Panc1 (cell line): ENCODE measurements at regions not wholly inside any gene's neighbourhood (a gene's known extent, or its start where the extent isn't known, plus 50 kb on each side); places are given as distances from the start of the nearest gene placed in this dataset.

Source experiments
- ATAC-seq: fragments of 200-7000 bp; cut with Tn5 transposase; 2 replicates; pipeline ENCODE4 v1.9.1; 2020; ENCODE audit warnings: mild to moderate bottlenecking, moderate library complexity
- BruUV-seq: library from RNA; stranded (reverse); fragments of 400-500 nt; replicated peaks from 2 replicates; lab custom pipeline; 2021; lab: Mats Ljungman, UMichigan
- CTCF ChIA-PET: fragments of 300-600 bp; sonication (Branson Sonifier 250); formaldehyde crosslinking; loops from one replicate; lab custom pipeline; 2022; ENCODE audit warnings: antibody characterized with exemption; lab: Charles Lee
- POLR2A ChIA-PET: fragments of 300-600 bp; sonication (Branson Sonifier 250); formaldehyde crosslinking; loops from one replicate; lab custom pipeline; 2022; ENCODE audit warnings: antibody characterized with exemption; lab: Charles Lee
- DNase-seq: peaks from one replicate; pipeline ENCODE4 v3.0.0-alpha.2; 2010; ENCODE audit warnings: low read depth, low spot score
- H3K27ac ChIP-seq: 2 replicates; pipeline ENCODE4 v1.5.1; 2011; ENCODE audit warnings: mild to moderate bottlenecking, low read length, inconsistent platforms
- H3K27me3 ChIP-seq: fragments of 200-500 bp; sonication (Bioruptor generic); 2 replicates; pipeline ENCODE4 v1.6.0; 2014; ENCODE audit warnings: low read length, inconsistent platforms; ENCODE audit not compliant: control insufficient read depth, insufficient read depth
- H3K36me3 ChIP-seq: fragments of 200-500 bp; sonication (Bioruptor generic); 2 replicates; pipeline ENCODE4 v1.5.1; 2014; ENCODE audit warnings: inconsistent platforms, mild to moderate bottlenecking, low read length, moderate library complexity; ENCODE audit not compliant: control insufficient read depth, insufficient read depth
- H3K4me1 ChIP-seq: 2 replicates; pipeline ENCODE4 v1.5.1; 2011; ENCODE audit warnings: inconsistent platforms, mild to moderate bottlenecking, low read length, moderate library complexity; ENCODE audit not compliant: control insufficient read depth, insufficient read depth
- H3K4me3 ChIP-seq, 2 experiments: 2 replicates each; pipeline ENCODE4 v1.5.1; 2011 to 2012; ENCODE audit warnings: low read depth in 2 of 2, low read length in 2 of 2, mild to moderate bottlenecking in 2 of 2, inconsistent platforms in 1 of 2, moderate library complexity in 1 of 2
- H3K9me3 ChIP-seq: fragments of 200-500 bp; sonication (Bioruptor generic); 2 replicates; pipeline ENCODE4 v1.5.1; 2014; ENCODE audit warnings: low read depth, mild to moderate bottlenecking, inconsistent platforms, low read length, moderate library complexity; ENCODE audit not compliant: control insufficient read depth, insufficient read depth
- CTCF ChIP-seq: fragments of 450-650 bp; IDR thresholded peaks from 2 replicates; pipeline ENCODE4 v1.5.1; 2017; ENCODE audit warnings: mild to moderate bottlenecking
- POLR2AphosphoS5 ChIP-seq: IDR thresholded peaks from 2 replicates; pipeline ENCODE4 v1.6.1; 2012; ENCODE audit warnings: mild to moderate bottlenecking, low read depth, low read length, moderate library complexity
- REST ChIP-seq, 2 experiments: IDR thresholded peaks; 2 replicates each; pipeline ENCODE4 v1.6.1; 2011 to 2012; ENCODE audit warnings: low read depth in 2 of 2, control low read depth in 1 of 2, low read length in 1 of 2, mild to moderate bottlenecking in 1 of 2, moderate library complexity in 1 of 2; ENCODE audit not compliant: insufficient read depth in 1 of 2
- SIN3A ChIP-seq: IDR thresholded peaks from 2 replicates; pipeline ENCODE4 v1.6.1; 2012; ENCODE audit warnings: low read depth, mild to moderate bottlenecking, low read length, moderate library complexity, borderline replicate concordance; ENCODE audit not compliant: insufficient read depth
- TCF7L2 ChIP-seq: IDR thresholded peaks from 2 replicates; pipeline ENCODE4 v1.6.1; 2011; ENCODE audit warnings: mild to moderate bottlenecking, low read depth, low read length, inconsistent platforms
- in situ Hi-C: cut with HindIII; loops from 2 replicates; pipeline ENCODE4 v1.10.0; 2016; ENCODE audit warnings: low sequenced_read_pairs, low pct_unique_long_range_greater_than_20kb
- intact Hi-C: fragments of 100-400 bp; cut with micrococcal nuclease; formaldehyde crosslinking; loops from one replicate; pipeline ENCODE4 v1.10.0; 2022; ENCODE audit not compliant: unreplicated experiment

GRCh38 chr5:175328687-175329086 lies 115.3 kb downstream of the DRD1 start:
- in situ Hi-C loops (no loop called here), intact Hi-C loops (no loop called here)
- Histone ChIP-seq H3K9me3 (no peaks in the 10 kb centered on the region), H3K4me3 (no peak overlapping the region), H3K27ac (no peak overlapping the region), H3K36me3 (no peaks in the 10 kb centered on the region), H3K4me1 (no peaks in the 10 kb centered on the region), H3K27me3 (no peaks in the 10 kb centered on the region)
- ATAC-seq (no peak), DNase-seq (no peak)
- ChIA-PET POLR2A (no interaction called here), CTCF (no interaction called here)
- no TSS peak for BruUV-seq
- TF ChIP-seq CTCF (no peak), SIN3A (no peak), REST (IDR thresholded peaks at IDR 0.05; ENCODE audit: insufficient read depth in 1 of 2, low read depth in 2 of 2, low read length in 1 of 2) (no peak), POLR2AphosphoS5 (no peak), TCF7L2 (no peak)

GRCh38 chr5:175328176-175328575 lies 115.8 kb downstream of the DRD1 start:
- no TSS peak for BruUV-seq
- no peak for DNase-seq
- no peaks in the 10 kb centered on the region for H3K36me3 ChIP-seq
- no peak overlapping the region for H3K27ac ChIP-seq
- in situ Hi-C loops (no loop called here), intact Hi-C loops (no loop called here)
- no peak overlapping the region for H3K4me3 ChIP-seq
- H3K27me3 ChIP-seq = no peaks in the 10 kb centered on the region
- H3K4me1 ChIP-seq = no peaks in the 10 kb centered on the region
- ATAC-seq = no peak
- TF ChIP-seq REST (IDR thresholded peaks at IDR 0.05; ENCODE audit: insufficient read depth in 1 of 2, low read depth in 2 of 2, low read length in 1 of 2) = no peak
- no peak for TF ChIP-seq SIN3A
- TF ChIP-seq POLR2AphosphoS5 = no peak
- no peak for TF ChIP-seq CTCF
- no peak for TF ChIP-seq TCF7L2
- ChIA-PET POLR2A (no interaction called here), CTCF (no interaction called here)
- H3K9me3 ChIP-seq = no peaks in the 10 kb centered on the region
